ENCODE measurements at regions not wholly inside any gene's neighbourhood (a gene's known extent, or its start where the extent isn't known, plus 50 kb on each side); places are given as distances from the start of the nearest gene placed in this dataset.

DNA sequence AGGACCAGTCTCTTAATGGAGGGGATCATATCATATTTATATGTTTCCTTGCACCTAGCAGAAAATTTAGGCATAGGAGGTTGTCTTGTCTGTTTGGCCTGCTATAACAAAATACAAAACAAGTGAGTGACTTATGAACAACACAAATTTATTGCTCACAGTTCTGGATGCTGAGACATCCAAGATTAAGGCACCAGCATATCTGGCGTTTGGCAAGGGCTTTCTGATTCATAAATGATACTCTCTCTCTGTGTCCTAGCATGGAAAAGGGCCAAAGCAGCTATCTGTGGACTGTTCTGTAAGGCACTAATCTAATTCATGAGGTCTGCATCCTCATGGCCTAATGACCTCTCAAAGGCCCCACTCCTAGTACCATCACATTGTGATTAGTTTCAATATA, 683.0 kb downstream of the NR2F2 start:
- H3K4me3 ChIP-seq: no peak overlapping the region
- in situ Hi-C loops (cut with MboI): no loop called here
- intact Hi-C loops (cut with micrococcal nuclease): no loop called here
- ChIA-PET POLR2A (no interaction called here), CTCF (ENCODE audit: low intra/inter-chr PET ratio) (no interaction called here)
- no peak overlapping the region for H3K27ac ChIP-seq (ENCODE audit: extremely low read depth, low read depth, low read length)
- H3K27me3 ChIP-seq (ENCODE audit: control insufficient read depth in 2 of 2, insufficient read depth in 2 of 2, low read length in 2 of 2): no peaks in the 10 kb centered on the region
- WGBS (ENCODE audit: insufficient coverage, low coverage, missing lambda C conversion rate): 0% methylated on average over 1 of the region's 1 CpG
- ATAC-seq (no peak), FAIRE-seq (no peak), DNase-seq (ENCODE audit: extremely low read depth in 1 of 4, low spot score in 3 of 4) (no peak)
- TF ChIP-seq NFYB (IDR thresholded peaks at IDR 0.05; ENCODE audit: extremely low read depth, insufficient read length) (no peak), HNRNPH1 (optimal IDR thresholded peaks at IDR 0.05; ENCODE audit: low read depth, low read length) (no peak), HDAC2 (IDR thresholded peaks at IDR 0.05) (no peak), ZNF431 (CRISPR knock-in tag; IDR thresholded peaks at IDR 0.05) (no peak), ZNF778 (CRISPR knock-in tag; IDR thresholded peaks at IDR 0.05) (no peak)
- TF ChIP-seq, protein P1, sequence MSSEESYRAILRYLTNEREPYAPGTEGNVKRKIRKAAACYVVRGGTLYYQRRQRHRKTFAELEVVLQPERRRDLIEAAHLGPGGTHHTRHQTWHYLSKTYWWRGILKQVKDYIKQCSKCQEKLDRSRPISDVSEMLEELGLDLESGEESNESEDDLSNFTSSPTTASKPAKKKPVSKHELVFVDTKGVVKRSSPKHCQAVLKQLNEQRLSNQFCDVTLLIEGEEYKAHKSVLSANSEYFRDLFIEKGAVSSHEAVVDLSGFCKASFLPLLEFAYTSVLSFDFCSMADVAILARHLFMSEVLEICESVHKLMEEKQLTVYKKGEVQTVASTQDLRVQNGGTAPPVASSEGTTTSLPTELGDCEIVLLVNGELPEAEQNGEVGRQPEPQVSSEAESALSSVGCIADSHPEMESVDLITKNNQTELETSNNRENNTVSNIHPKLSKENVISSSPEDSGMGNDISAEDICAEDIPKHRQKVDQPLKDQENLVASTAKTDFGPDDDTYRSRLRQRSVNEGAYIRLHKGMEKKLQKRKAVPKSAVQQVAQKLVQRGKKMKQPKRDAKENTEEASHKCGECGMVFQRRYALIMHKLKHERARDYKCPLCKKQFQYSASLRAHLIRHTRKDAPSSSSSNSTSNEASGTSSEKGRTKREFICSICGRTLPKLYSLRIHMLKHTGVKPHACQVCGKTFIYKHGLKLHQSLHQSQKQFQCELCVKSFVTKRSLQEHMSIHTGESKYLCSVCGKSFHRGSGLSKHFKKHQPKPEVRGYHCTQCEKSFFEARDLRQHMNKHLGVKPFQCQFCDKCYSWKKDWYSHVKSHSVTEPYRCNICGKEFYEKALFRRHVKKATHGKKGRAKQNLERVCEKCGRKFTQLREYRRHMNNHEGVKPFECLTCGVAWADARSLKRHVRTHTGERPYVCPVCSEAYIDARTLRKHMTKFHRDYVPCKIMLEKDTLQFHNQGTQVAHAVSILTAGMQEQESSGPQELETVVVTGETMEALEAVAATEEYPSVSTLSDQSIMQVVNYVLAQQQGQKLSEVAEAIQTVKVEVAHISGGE (CRISPR knock-in tag; IDR thresholded peaks at IDR 0.05): no peak
- TF ChIP-seq, protein P2, sequence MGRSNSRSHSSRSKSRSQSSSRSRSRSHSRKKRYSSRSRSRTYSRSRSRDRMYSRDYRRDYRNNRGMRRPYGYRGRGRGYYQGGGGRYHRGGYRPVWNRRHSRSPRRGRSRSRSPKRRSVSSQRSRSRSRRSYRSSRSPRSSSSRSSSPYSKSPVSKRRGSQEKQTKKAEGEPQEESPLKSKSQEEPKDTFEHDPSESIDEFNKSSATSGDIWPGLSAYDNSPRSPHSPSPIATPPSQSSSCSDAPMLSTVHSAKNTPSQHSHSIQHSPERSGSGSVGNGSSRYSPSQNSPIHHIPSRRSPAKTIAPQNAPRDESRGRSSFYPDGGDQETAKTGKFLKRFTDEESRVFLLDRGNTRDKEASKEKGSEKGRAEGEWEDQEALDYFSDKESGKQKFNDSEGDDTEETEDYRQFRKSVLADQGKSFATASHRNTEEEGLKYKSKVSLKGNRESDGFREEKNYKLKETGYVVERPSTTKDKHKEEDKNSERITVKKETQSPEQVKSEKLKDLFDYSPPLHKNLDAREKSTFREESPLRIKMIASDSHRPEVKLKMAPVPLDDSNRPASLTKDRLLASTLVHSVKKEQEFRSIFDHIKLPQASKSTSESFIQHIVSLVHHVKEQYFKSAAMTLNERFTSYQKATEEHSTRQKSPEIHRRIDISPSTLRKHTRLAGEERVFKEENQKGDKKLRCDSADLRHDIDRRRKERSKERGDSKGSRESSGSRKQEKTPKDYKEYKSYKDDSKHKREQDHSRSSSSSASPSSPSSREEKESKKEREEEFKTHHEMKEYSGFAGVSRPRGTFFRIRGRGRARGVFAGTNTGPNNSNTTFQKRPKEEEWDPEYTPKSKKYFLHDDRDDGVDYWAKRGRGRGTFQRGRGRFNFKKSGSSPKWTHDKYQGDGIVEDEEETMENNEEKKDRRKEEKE (IDR thresholded peaks at IDR 0.05; ENCODE audit: borderline replicate concordance in 1 of 2, control insufficient read depth in 1 of 2, low read depth in 2 of 2, low read length in 1 of 2): no peak
- no peaks in the 10 kb centered on the region for H3K79me2 ChIP-seq (ENCODE audit: control insufficient read depth, insufficient read depth, low read length)
- H3K36me3 ChIP-seq (ENCODE audit: control insufficient read depth, insufficient read depth, low read length): no peaks in the 10 kb centered on the region
- no peaks in the 10 kb centered on the region for H3K9me1 ChIP-seq (ENCODE audit: control insufficient read depth, insufficient read depth, low read length)
- no peaks in the 10 kb centered on the region for H3K9me3 ChIP-seq (replicated peaks; ENCODE audit: control insufficient read depth, insufficient read depth, low read depth, low read length)
- H3K4me2 ChIP-seq (ENCODE audit: insufficient read depth, low read length): no peak overlapping the region
- no TSS peak for BruUV-seq (replicated peaks)
- no peaks in the 10 kb centered on the region for H3K4me1 ChIP-seq (replicated peaks in 1 of 2; ENCODE audit: control insufficient read depth in 2 of 2, insufficient read depth in 2 of 2, low read length in 2 of 2)
- no peak overlapping the region for H2AFZ ChIP-seq (ENCODE audit: low read depth, low read length)
- H4K20me1 ChIP-seq (replicated peaks; ENCODE audit: control insufficient read depth, insufficient read depth, low read length): no peaks in the 10 kb centered on the region
- no peak overlapping the region for H3K9ac ChIP-seq (ENCODE audit: insufficient read depth in 1 of 2, low read depth in 2 of 2, low read length in 2 of 2)

All from K562 (cell line).